Omental fat pad (tissue), 3 donors: ENCODE measurements at regions not wholly inside any gene's neighbourhood (a gene's known extent, or its start where the extent isn't known, plus 50 kb on each side); places are given as distances from the start of the nearest gene placed in this dataset.

Source experiments
- ATAC-seq: fragments of 150-250 bp; one replicate; pipeline ENCODE4 v1.9.1; 2016; ENCODE audit warnings: mild to moderate bottlenecking, moderate library complexity; ENCODE audit not compliant: low FRiP score
- DNase-seq: peaks from one replicate; pipeline ENCODE4 v3.0.0-alpha.2; 2019; ENCODE audit warnings: low spot score
- TF ChIP-seq, protein P1 (sequence below), 3 donors: fragments of 450-650 bp; IDR thresholded peaks; one replicate each; pipeline ENCODE4 v1.5.1; 2016 to 2017; ENCODE audit warnings: antibody characterized with exemption in 3 of 3, mild to moderate bottlenecking in 3 of 3, moderate library complexity in 2 of 3

DNA sequence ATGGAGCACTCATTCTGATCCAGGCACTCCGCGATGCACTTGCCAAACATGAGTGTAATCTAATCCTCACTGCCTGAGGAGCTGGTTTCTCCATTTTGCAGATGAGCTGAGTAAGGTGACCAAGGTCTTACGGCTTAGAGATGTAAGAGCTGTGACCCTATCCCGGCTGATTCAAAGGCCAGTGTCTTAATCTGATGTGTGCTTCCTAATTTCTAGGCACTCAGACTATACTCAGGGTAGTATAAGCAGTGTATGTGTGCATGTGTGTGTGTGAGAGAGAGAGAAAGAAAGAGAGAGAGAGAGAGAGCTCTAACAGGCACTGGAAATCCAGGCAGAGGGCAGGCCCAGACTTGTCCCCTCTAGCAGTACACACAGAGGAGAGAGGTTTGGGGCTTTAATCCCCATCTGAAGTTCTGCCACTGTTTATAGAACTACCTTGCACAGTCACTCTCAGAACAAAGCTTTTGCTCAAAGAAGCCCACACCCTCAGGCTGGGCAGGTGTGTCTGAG, 188.2 kb downstream of the ZBTB18 start:
- DNase-seq (no peak), ATAC-seq (no peak)
- TF ChIP-seq, protein P1, sequence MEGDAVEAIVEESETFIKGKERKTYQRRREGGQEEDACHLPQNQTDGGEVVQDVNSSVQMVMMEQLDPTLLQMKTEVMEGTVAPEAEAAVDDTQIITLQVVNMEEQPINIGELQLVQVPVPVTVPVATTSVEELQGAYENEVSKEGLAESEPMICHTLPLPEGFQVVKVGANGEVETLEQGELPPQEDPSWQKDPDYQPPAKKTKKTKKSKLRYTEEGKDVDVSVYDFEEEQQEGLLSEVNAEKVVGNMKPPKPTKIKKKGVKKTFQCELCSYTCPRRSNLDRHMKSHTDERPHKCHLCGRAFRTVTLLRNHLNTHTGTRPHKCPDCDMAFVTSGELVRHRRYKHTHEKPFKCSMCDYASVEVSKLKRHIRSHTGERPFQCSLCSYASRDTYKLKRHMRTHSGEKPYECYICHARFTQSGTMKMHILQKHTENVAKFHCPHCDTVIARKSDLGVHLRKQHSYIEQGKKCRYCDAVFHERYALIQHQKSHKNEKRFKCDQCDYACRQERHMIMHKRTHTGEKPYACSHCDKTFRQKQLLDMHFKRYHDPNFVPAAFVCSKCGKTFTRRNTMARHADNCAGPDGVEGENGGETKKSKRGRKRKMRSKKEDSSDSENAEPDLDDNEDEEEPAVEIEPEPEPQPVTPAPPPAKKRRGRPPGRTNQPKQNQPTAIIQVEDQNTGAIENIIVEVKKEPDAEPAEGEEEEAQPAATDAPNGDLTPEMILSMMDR (IDR thresholded peaks at IDR 0.05): no peak

DNA sequence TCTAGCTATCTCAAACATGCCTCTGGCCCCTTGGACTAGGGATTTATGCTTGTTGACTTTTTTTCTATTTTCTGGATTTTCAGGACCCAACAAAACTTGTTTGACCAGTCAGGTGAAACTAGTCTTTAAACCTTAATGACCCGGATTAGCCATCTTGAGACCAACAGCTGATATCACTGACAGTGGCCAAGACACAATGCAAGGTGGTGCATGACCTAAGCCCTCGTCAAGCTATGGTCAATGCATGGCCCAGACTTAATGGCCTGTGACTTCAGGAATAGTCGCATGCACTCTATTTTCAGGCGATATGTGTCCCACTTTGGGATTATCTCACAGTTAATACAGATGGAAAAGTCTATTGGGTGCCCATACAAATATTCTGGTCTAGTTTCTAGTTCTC, 190.4 kb downstream of the ZBTB18 start:
- ATAC-seq: no peak
- TF ChIP-seq, protein P1 (IDR thresholded peaks at IDR 0.05): no peak
- DNase-seq: no peak

DNA sequence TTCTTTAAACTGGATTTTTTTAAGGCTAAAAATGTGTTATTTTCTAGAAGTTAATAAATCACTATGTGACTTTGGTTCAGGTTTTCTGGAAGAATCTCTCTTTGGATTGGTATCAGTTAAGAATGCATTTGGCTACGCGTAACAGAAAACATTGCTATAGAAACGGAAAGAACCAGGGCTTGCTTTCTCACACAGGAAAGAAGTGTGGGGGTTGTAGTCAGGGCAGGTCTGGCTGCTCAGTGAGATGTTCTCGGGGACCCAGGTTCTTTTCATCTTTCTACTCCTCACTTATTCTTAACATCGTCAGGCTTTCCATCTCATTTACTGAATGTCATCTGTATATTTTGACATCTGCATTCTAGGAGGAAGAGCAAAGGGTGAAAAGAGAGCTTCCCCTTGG, 191.4 kb downstream of the ZBTB18 start:
- TF ChIP-seq, protein P1 (IDR thresholded peaks at IDR 0.05): no peak
- DNase-seq (no peak), ATAC-seq (no peak)

DNA sequence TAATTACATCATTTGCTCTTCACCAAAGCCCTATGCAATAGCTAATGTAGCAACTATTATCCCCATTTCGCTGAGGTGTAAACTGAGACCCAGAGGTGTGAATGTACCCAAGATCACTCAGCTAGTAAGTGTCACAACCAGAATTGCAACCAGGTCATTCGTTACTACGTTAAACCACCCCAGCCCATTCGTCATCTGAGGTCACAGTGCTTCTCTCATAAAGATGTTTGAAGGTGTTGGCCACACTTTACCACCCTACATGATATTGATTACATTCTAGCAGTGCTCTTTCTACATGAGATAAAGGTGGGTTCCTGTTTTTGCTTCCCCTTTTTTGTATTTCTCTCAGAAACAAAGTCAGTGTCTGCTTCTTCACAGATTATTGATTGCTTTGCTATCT, 195.3 kb downstream of the ZBTB18 start:
- DNase-seq (no peak), ATAC-seq (no peak)
- TF ChIP-seq, protein P1 (IDR thresholded peaks at IDR 0.05): no peak

DNA sequence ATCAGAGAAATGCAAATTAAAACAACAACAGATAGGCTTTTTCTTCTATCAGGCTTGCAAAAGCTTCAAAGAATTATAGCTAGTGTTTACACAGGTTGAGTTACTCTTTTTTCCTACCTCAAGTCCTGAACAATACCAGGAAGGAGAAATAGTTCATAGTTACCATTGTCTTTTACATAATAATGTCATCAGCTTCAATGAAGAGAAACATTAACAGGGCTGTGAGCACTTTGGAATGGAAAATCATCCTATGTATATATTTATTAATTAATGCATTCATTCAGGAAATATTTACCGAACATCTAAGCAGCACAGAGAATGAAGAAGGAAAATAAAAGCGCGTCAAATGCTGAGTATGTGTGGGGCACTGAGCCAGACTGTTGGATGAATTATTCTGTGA, 197.3 kb downstream of the ZBTB18 start:
- DNase-seq (no peak), ATAC-seq (no peak)

DNA sequence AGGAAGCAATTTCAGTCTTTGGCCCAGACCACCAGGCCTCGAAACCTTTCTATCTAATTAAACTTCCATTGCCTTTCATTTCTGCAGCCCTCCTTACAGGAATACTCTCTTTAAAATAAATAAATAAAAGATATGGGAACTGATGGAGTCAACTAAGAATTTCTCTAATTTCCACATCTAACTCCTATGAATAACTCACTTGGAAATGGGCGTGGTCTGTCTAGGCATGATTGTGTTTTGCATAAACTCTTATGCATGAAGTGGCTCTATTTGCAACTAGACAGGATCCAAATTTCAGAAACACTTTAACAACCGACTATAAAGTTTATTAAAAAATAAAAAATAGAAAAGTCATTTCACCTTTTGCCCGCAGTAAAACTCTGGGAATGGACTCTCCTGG, 199.5 kb downstream of the ADSS2 start:
- ATAC-seq: no peak
- DNase-seq: no peak

More for the DNA sequence above, 197.3 kb downstream of the ZBTB18 start:
- TF ChIP-seq, protein P1 (IDR thresholded peaks at IDR 0.05): no peak

DNA sequence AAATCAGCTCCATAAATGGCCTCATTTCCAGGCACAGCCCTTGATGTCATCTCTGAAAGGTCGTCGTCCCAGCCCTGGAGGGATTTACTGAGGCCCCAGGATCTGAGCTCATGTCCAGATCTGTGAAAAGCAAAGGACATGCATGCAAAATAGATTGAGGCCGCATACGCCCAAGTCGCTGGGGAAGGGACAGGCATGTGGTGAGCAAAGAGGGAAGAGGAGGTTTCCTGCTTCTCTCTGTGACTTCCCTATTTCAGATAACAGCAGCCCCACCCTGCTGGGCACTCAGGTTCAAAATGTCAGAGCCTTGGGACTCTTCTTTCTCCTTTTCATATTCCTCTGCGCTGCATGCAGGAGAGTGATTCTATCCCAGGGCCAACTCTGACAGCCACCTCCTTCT, 197.2 kb downstream of the ADSS2 start:
- ATAC-seq: no peak
- TF ChIP-seq, protein P1 (IDR thresholded peaks at IDR 0.05): no peak

More for the DNA sequence above, 199.5 kb downstream of the ADSS2 start:
- TF ChIP-seq, protein P1 (IDR thresholded peaks at IDR 0.05): no peak

More for the DNA sequence above, 197.2 kb downstream of the ADSS2 start:
- DNase-seq: no peak
